HL-60 (cell line): ENCODE measurements at regions not wholly inside any gene's neighbourhood (a gene's known extent, or its start where the extent isn't known, plus 50 kb on each side); places are given as distances from the start of the nearest gene placed in this dataset.

Experiments
- CTCF ChIP-seq: IDR thresholded peaks from one replicate; pipeline ENCODE4 v1.5.1; 2011; ENCODE audit warnings: low read length, control low read depth, inconsistent platforms; ENCODE audit not compliant: insufficient read depth
- GABPA ChIP-seq: IDR thresholded peaks from 2 replicates; pipeline ENCODE4 v1.6.1; 2012; ENCODE audit warnings: low read depth
- REST ChIP-seq: IDR thresholded peaks from 2 replicates; pipeline ENCODE4 v1.6.1; 2012; ENCODE audit warnings: low read depth; ENCODE audit not compliant: insufficient replicate concordance

GRCh38 chr19:30115947-30116346, 173.9 kb downstream of the URI1 start:
- no peak for TF ChIP-seq REST
- no peak for TF ChIP-seq CTCF
- TF ChIP-seq GABPA, result no peak
